Caco-2 (cell line): ENCODE measurements at regions not wholly inside any gene's neighbourhood (a gene's known extent, or its start where the extent isn't known, plus 50 kb on each side); places are given as distances from the start of the nearest gene placed in this dataset.

Experiments
- BruUV-seq: library from RNA; stranded (reverse); fragments of 400-500 nt; replicated peaks from 2 replicates; lab custom pipeline; 2021; lab: Mats Ljungman, UMichigan
- CTCF ChIA-PET: fragments of 300-600 bp; sonication (Branson Sonifier 250); formaldehyde crosslinking; loops from one replicate; lab custom pipeline; 2022; ENCODE audit warnings: antibody characterized with exemption; lab: Charles Lee
- POLR2A ChIA-PET: fragments of 300-600 bp; sonication (Branson Sonifier 250); formaldehyde crosslinking; loops from one replicate; lab custom pipeline; 2022; ENCODE audit warnings: antibody characterized with exemption; lab: Charles Lee
- DNase-seq, 2 experiments: peaks; one replicate each; pipeline versions ENCODE4 v3.0.0 to v3.0.0-alpha.2; 2020 to 2022
- H3K27me3 ChIP-seq: replicated peaks from 2 replicates; pipeline ENCODE4 v1.6.0; 2011; ENCODE audit warnings: low read length; ENCODE audit not compliant: control insufficient read depth, insufficient read depth
- H3K36me3 ChIP-seq: 2 replicates; pipeline ENCODE4 v1.5.1; 2011; ENCODE audit warnings: low read length; ENCODE audit not compliant: control insufficient read depth, insufficient read depth
- H3K4me1 ChIP-seq: fragments of 250-450 bp; sonication (Bioruptor Pico); 2 replicates; pipeline ENCODE4 v1.5.1; 2020; ENCODE audit warnings: mild to moderate bottlenecking
- H3K4me3 ChIP-seq: 2 replicates; pipeline ENCODE4 v1.5.1; 2011; ENCODE audit warnings: low read depth, mild to moderate bottlenecking, control low read depth, low read length
- H3K9me3 ChIP-seq: fragments of 250-450 bp; sonication (Bioruptor Pico); 2 replicates; pipeline ENCODE4 v1.5.1; 2020; ENCODE audit warnings: mild to moderate bottlenecking, moderate library complexity
- H3K27ac Mint-ChIP-seq: one replicate; pipeline ENCODE4 v1.8.0; 2022; ENCODE audit warnings: mixed read lengths; ENCODE audit not compliant: unreplicated experiment
- H3K27me3 Mint-ChIP-seq: one replicate; pipeline ENCODE4 v1.8.0; 2022; ENCODE audit warnings: mixed read lengths; ENCODE audit not compliant: insufficient read depth, unreplicated experiment
- H3K36me3 Mint-ChIP-seq: one replicate; pipeline ENCODE4 v1.8.0; 2022; ENCODE audit warnings: mild to moderate bottlenecking, mixed read lengths; ENCODE audit not compliant: insufficient read depth, unreplicated experiment
- H3K4me1 Mint-ChIP-seq: one replicate; pipeline ENCODE4 v1.8.0; 2022; ENCODE audit warnings: low read depth, mixed read lengths; ENCODE audit not compliant: unreplicated experiment
- H3K4me3 Mint-ChIP-seq: one replicate; pipeline ENCODE4 v1.8.0; 2022; ENCODE audit warnings: mild to moderate bottlenecking, moderate library complexity, mixed read lengths; ENCODE audit not compliant: unreplicated experiment
- H3K9me3 Mint-ChIP-seq: one replicate; pipeline ENCODE4 v1.8.0; 2022; ENCODE audit warnings: mixed read lengths; ENCODE audit not compliant: unreplicated experiment
- intact Hi-C: fragments of 100-400 bp; cut with micrococcal nuclease; formaldehyde crosslinking; loops from one replicate; pipeline ENCODE4 v1.10.0; 2022; ENCODE audit not compliant: unreplicated experiment
- TF ChIP-seq, protein P1 (sequence below), 2 experiments: fragments of 200-600 bp in 1 of 2; IDR thresholded peaks; 1 replicate in 1 of 2; 2 replicates in 1 of 2; pipeline versions ENCODE4 v1.5.1 to v1.8.0; 2011 to 2022; ENCODE audit warnings: antibody characterized with exemption in 1 of 2, control low read depth in 1 of 2, inconsistent platforms in 1 of 2, low read depth in 1 of 2, low read length in 1 of 2, mild to moderate bottlenecking in 1 of 2, moderate library complexity in 1 of 2; ENCODE audit not compliant: insufficient read depth in 1 of 2, severe bottlenecking in 1 of 2, unreplicated experiment in 1 of 2

DNA sequence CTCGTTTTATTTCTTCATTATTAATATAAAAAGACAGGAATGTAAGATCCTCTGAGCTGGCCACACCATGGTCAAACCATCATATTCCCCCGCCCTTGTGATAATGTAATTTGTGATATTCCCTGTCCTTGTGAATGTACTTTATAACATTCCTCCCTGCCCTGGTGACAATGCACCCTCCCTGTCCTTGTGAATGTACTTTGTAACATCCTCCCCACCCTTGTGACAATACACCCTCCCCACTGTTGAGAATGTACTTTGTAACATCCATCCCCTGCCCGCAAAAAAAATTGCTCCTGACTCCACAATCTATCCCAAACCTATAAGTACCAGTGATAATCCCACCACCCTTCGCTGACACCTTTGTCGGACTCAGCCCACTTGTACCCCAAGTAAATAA lies 211.0 kb downstream of the MBD2 start:
- POLR2A ChIA-PET, result no interaction called here
- BruUV-seq, result no TSS peak
- no peak overlapping the region for H3K4me3 Mint-ChIP-seq
- no peak for DNase-seq
- no peaks in the 10 kb centered on the region for H3K36me3 ChIP-seq
- H3K27me3 ChIP-seq, result no peaks in the 10 kb centered on the region
- no peaks in the 10 kb centered on the region for H3K9me3 ChIP-seq
- intact Hi-C loops, result no loop called here
- H3K27ac Mint-ChIP-seq, result no peak overlapping the region
- TF ChIP-seq, protein P1, sequence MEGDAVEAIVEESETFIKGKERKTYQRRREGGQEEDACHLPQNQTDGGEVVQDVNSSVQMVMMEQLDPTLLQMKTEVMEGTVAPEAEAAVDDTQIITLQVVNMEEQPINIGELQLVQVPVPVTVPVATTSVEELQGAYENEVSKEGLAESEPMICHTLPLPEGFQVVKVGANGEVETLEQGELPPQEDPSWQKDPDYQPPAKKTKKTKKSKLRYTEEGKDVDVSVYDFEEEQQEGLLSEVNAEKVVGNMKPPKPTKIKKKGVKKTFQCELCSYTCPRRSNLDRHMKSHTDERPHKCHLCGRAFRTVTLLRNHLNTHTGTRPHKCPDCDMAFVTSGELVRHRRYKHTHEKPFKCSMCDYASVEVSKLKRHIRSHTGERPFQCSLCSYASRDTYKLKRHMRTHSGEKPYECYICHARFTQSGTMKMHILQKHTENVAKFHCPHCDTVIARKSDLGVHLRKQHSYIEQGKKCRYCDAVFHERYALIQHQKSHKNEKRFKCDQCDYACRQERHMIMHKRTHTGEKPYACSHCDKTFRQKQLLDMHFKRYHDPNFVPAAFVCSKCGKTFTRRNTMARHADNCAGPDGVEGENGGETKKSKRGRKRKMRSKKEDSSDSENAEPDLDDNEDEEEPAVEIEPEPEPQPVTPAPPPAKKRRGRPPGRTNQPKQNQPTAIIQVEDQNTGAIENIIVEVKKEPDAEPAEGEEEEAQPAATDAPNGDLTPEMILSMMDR (IDR thresholded peaks at IDR 0.05; ENCODE audit: insufficient read depth in 1 of 2, low read depth in 1 of 2, low read length in 1 of 2, severe bottlenecking in 1 of 2, unreplicated experiment in 1 of 2), result no peak
- CTCF ChIA-PET, result no interaction called here
- no peaks in the 10 kb centered on the region for H3K36me3 Mint-ChIP-seq
- no peak overlapping the region for H3K4me3 ChIP-seq
- H3K27me3 Mint-ChIP-seq, result peaks cover 3% of the 10 kb centered on the region
- no peaks in the 10 kb centered on the region for H3K4me1 Mint-ChIP-seq
- H3K9me3 Mint-ChIP-seq, result no peaks in the 10 kb centered on the region
- no peaks in the 10 kb centered on the region for H3K4me1 ChIP-seq

DNA sequence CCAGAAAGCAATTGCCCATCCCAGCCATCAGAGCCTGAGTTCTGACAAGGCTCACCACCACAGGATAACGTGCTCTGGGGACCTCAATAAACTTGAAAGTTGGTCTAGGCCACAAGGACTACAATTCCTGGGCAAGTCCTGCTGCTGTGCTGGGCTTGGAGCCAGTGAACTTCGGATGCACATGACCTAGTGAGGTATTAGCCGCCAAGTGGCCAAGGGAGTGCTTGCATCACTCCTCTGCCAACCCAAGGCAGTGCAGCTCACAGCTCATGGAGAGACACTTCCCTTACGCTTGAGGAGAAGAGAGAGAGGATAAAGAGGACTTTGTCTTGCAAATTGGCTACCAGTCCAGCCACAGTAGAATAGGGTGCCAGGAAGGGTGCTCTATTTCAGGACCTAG lies 219.6 kb downstream of the MBD2 start:
- POLR2A ChIA-PET, result no interaction called here
- no peaks in the 10 kb centered on the region for H3K27me3 ChIP-seq
- no peaks in the 10 kb centered on the region for H3K4me1 Mint-ChIP-seq
- no peaks in the 10 kb centered on the region for H3K36me3 Mint-ChIP-seq
- no peaks in the 10 kb centered on the region for H3K9me3 ChIP-seq
- no peak overlapping the region for H3K4me3 ChIP-seq
- CTCF ChIA-PET, result no interaction called here
- BruUV-seq, result no TSS peak
- no peaks in the 10 kb centered on the region for H3K36me3 ChIP-seq
- H3K9me3 Mint-ChIP-seq, result no peaks in the 10 kb centered on the region
- intact Hi-C loops, result no loop called here
- no peak for DNase-seq
- TF ChIP-seq, protein P1 (IDR thresholded peaks at IDR 0.05; ENCODE audit: insufficient read depth in 1 of 2, low read depth in 1 of 2, low read length in 1 of 2, severe bottlenecking in 1 of 2, unreplicated experiment in 1 of 2), result no peak
- H3K4me1 ChIP-seq, result no peaks in the 10 kb centered on the region
- H3K4me3 Mint-ChIP-seq, result no peak overlapping the region
- no peaks in the 10 kb centered on the region for H3K27me3 Mint-ChIP-seq
- H3K27ac Mint-ChIP-seq, result no peak overlapping the region

DNA sequence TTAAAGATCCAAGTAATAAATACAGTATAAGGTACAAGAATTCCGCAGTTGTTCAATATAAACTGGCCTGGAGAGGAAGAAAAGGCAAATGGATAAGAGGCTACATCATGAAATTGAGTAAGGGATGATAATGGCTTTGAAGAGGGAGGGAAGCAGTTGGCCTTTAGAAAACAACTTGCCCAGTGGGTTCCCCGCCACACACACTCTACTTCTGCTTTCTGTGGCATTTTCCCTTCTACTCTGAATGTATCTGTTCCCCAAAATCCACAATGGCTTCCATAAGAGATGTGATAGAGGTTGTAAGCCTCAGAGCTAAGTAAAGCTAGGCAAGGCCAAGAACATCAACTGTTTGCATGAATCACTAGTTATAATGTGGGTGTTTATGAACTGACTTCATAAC lies 221.3 kb downstream of the MBD2 start:
- intact Hi-C loops, result no loop called here
- no peak for DNase-seq
- ChIA-PET CTCF (no interaction called here), POLR2A (no interaction called here)
- H3K9me3 Mint-ChIP-seq, result no peaks in the 10 kb centered on the region
- Histone ChIP-seq H3K9me3 (no peaks in the 10 kb centered on the region), H3K4me3 (no peak overlapping the region), H3K36me3 (no peaks in the 10 kb centered on the region), H3K4me1 (no peaks in the 10 kb centered on the region), H3K27me3 (no peaks in the 10 kb centered on the region)
- no peak overlapping the region for H3K27ac Mint-ChIP-seq
- H3K27me3 Mint-ChIP-seq, result no peaks in the 10 kb centered on the region
- BruUV-seq, result no TSS peak
- H3K4me3 Mint-ChIP-seq, result no peak overlapping the region
- TF ChIP-seq, protein P1 (IDR thresholded peaks at IDR 0.05; ENCODE audit: insufficient read depth in 1 of 2, low read depth in 1 of 2, low read length in 1 of 2, severe bottlenecking in 1 of 2, unreplicated experiment in 1 of 2), result no peak
- H3K4me1 Mint-ChIP-seq, result no peaks in the 10 kb centered on the region
- H3K36me3 Mint-ChIP-seq, result no peaks in the 10 kb centered on the region
